ENCODE measurements at regions not wholly inside any gene's neighbourhood (a gene's known extent, or its start where the extent isn't known, plus 50 kb on each side); places are given as distances from the start of the nearest gene placed in this dataset.

GRCh38 chr16:65790768-65791167 is 575.7 kb upstream of the CDH5 start:
- no peak for DNase-seq (ENCODE audit: low spot score)

GRCh38 chr16:65789161-65789945 is 577.1 kb upstream of the CDH5 start:
- no peak for DNase-seq (ENCODE audit: low spot score)

- no peak for DNase-seq (ENCODE audit: low spot score)
These were observed 577.9 kb upstream of the CDH5 start for GRCh38 chr16:65788434-65789140.

- DNase-seq (ENCODE audit: low spot score), result no peak
These were observed 578.6 kb upstream of the CDH5 start for GRCh38 chr16:65787921-65788320.

- no peak for DNase-seq (ENCODE audit: low spot score)
These were observed 579.6 kb upstream of the CDH5 start for GRCh38 chr16:65786916-65787315.

- no peak for DNase-seq (ENCODE audit: low spot score)
These were observed 582.6 kb upstream of the CDH5 start for GRCh38 chr16:65783709-65784474.

GRCh38 chr16:65782611-65783600 is 583.6 kb upstream of the CDH5 start:
- DNase-seq (ENCODE audit: low spot score), result no peak

GRCh38 chr16:65781855-65782254 is 584.6 kb upstream of the CDH5 start:
- no peak for DNase-seq (ENCODE audit: low spot score)

GRCh38 chr16:65781363-65781762 is 585.1 kb upstream of the CDH5 start:
- DNase-seq (ENCODE audit: low spot score), result no peak

- no peak for DNase-seq (ENCODE audit: low spot score)
These were observed 587.3 kb upstream of the CDH5 start for GRCh38 chr16:65779201-65779600.

GRCh38 chr16:65776639-65777183 is 589.8 kb upstream of the CDH5 start:
- no peak for DNase-seq (ENCODE audit: low spot score)

GRCh38 chr16:65775829-65776228 is 590.7 kb upstream of the CDH5 start:
- DNase-seq (ENCODE audit: low spot score), result no peak

GRCh38 chr16:65774350-65774749 is 592.1 kb upstream of the CDH5 start:
- DNase-seq (ENCODE audit: low spot score), result no peak

GRCh38 chr16:65773301-65773874 is 593.1 kb upstream of the CDH5 start:
- DNase-seq (ENCODE audit: low spot score), result no peak

GRCh38 chr16:65772134-65772732 is 594.3 kb upstream of the CDH5 start:
- DNase-seq (ENCODE audit: low spot score), result no peak

- DNase-seq (ENCODE audit: low spot score), result no peak
These were observed 594.8 kb upstream of the CDH5 start for GRCh38 chr16:65771707-65772106.

GRCh38 chr16:65770752-65771151 is 595.7 kb upstream of the CDH5 start:
- no peak for DNase-seq (ENCODE audit: low spot score)

- no peak for DNase-seq (ENCODE audit: low spot score)
These were observed 596.6 kb upstream of the CDH5 start for GRCh38 chr16:65769776-65770438.

- no peak for DNase-seq (ENCODE audit: low spot score)
These were observed 597.4 kb upstream of the CDH5 start for GRCh38 chr16:65769055-65769465.

GRCh38 chr16:65767125-65767524 is 599.4 kb upstream of the CDH5 start:
- no peak for DNase-seq (ENCODE audit: low spot score)
